Esophagus squamous epithelium (tissue), 5 donors: ENCODE measurements at regions not wholly inside any gene's neighbourhood (a gene's known extent, or its start where the extent isn't known, plus 50 kb on each side); places are given as distances from the start of the nearest gene placed in this dataset.
"Not testable (repeated sequence)": the region's sequence is repeated elsewhere in the genome, so short reads cannot be mapped to it uniquely, and the experiment has no call there.

Experiments used
- DNase-seq: peaks from one replicate; lab custom pipeline; 2025; lab: John Stamatoyannopoulos, UW
- H3K27ac ChIP-seq, 4 donors: fragments of 200-600 bp; sonication (generic); one replicate each; pipeline ENCODE4 v1.5.1; 2016 to 2019; ENCODE audit warnings: mild to moderate bottlenecking in 1 of 4
- H3K27me3 ChIP-seq, 4 donors: fragments of 200-600 bp; sonication (generic); 1 replicate in 3 of 4; 2 replicates in 1 of 4; pipeline versions ENCODE4 v1.5.1 to v1.6.0; 2017 to 2021; ENCODE audit warnings: antibody characterized with exemption in 1 of 4
- H3K36me3 ChIP-seq, 3 donors: fragments of 200-600 bp; sonication (generic); one replicate each; pipeline ENCODE4 v1.5.1; 2016 to 2019
- H3K4me1 ChIP-seq, 3 donors: fragments of 200-600 bp; sonication (generic); one replicate each; pipeline ENCODE4 v1.5.1; 2017 to 2019
- H3K4me3 ChIP-seq, 4 donors: fragments of 200-600 bp; sonication (generic); 1 replicate in 3 of 4; 2 replicates in 1 of 4; pipeline ENCODE4 v1.5.1; 2016 to 2019; ENCODE audit warnings: mild to moderate bottlenecking in 2 of 4, moderate library complexity in 1 of 4
- H3K9me3 ChIP-seq, 3 donors: fragments of 200-600 bp; sonication (generic); one replicate each; pipeline ENCODE4 v1.5.1; 2016 to 2019
- CTCF ChIP-seq, 6 experiments: fragments of 450-650 bp in 4 of 6; fragments of 200-600 bp in 2 of 6; sonication (generic) in 2 of 6; IDR thresholded peaks; one replicate each; pipeline ENCODE4 v1.5.1; 2016 to 2019; ENCODE audit warnings: antibody characterized with exemption in 6 of 6, mild to moderate bottlenecking in 4 of 6, moderate library complexity in 4 of 6
- POLR2A ChIP-seq, 4 donors: fragments of 450-650 bp; IDR thresholded peaks; one replicate each; pipeline ENCODE4 v1.6.1; 2017; ENCODE audit warnings: antibody characterized with exemption in 4 of 4, mild to moderate bottlenecking in 4 of 4, moderate library complexity in 3 of 4
- WGBS, 2 donors: methylation state at CpG; one replicate each; pipeline ENCODE4 v1.1.5; 2018; 5-methylcytosine and 5-hydroxymethylcytosine counted together
- intact Hi-C: fragments of 100-400 bp; cut with DNase I; formaldehyde crosslinking; loops from one replicate; pipeline ENCODE4 v1.15.0; 2022
- donor health status: DM: yes; HTN: yes; CAD: no.

GRCh38 chr5:142239394-142240159, 85.2 kb downstream of the SPRY4 start:
- Histone ChIP-seq H3K4me3 (no peak overlapping the region), H3K9me3 (no peaks in the 10 kb centered on the region), H3K36me3 (no peaks in the 10 kb centered on the region), H3K27ac (no peak overlapping the region), H3K27me3 (peaks cover 0 to 11% (median 0%) of the 10 kb centered on the region in 4 donors), H3K4me1 (no peaks in the 10 kb centered on the region)
- no peak for DNase-seq
- intact Hi-C loops: no loop called here
- TF ChIP-seq CTCF (IDR thresholded peaks at IDR 0.05): no peak
- no peak for TF ChIP-seq POLR2A (IDR thresholded peaks at IDR 0.05)
- 77 to 81% methylated on average over 4 of the region's 4 CpGs for WGBS, 2 donors

- H3K27ac ChIP-seq: no peak overlapping the region
- H3K27me3 ChIP-seq: peaks cover 0 to 11% (median 0%) of the 10 kb centered on the region in 4 donors
- H3K9me3 ChIP-seq: no peaks in the 10 kb centered on the region
- DNase-seq: no peak
- intact Hi-C loops: no loop called here
- WGBS, 2 donors: 69 to 80% methylated on average over 3 of the region's 3 CpGs
- TF ChIP-seq CTCF (IDR thresholded peaks at IDR 0.05): no peak
- no peak for TF ChIP-seq POLR2A (IDR thresholded peaks at IDR 0.05)
- H3K4me1 ChIP-seq: no peaks in the 10 kb centered on the region
- H3K4me3 ChIP-seq: no peak overlapping the region
- no peaks in the 10 kb centered on the region for H3K36me3 ChIP-seq
These were observed 87.1 kb downstream of the SPRY4 start for GRCh38 chr5:142237707-142238106.

- DNase-seq, H3K36me3 ChIP-seq, H3K27ac ChIP-seq, H3K4me3 ChIP-seq, intact Hi-C loops, H3K9me3 ChIP-seq, H3K4me1 ChIP-seq: not testable (repeated sequence)
- peaks cover 0 to 11% (median 0%) of the 10 kb centered on the region in 4 donors for H3K27me3 ChIP-seq
- WGBS, 2 donors: 86 to 88% methylated on average over 8 to 10 of the region's 10 CpGs
These were observed 88.0 kb downstream of the SPRY4 start for GRCh38 chr5:142236673-142237290.

- no peaks in the 10 kb centered on the region for H3K9me3 ChIP-seq
- no peaks in the 10 kb centered on the region for H3K36me3 ChIP-seq
- H3K4me3 ChIP-seq: no peak overlapping the region
- intact Hi-C loops: no loop called here
- H3K4me1 ChIP-seq: no peaks in the 10 kb centered on the region
- H3K27ac ChIP-seq: no peak overlapping the region
- DNase-seq: no peak
- peaks cover 0 to 11% (median 0%) of the 10 kb centered on the region in 4 donors for H3K27me3 ChIP-seq
- TF ChIP-seq POLR2A (IDR thresholded peaks at IDR 0.05) (no peak), CTCF (IDR thresholded peaks at IDR 0.05) (no peak)
- WGBS, 2 donors: 74 to 84% methylated on average over 14 of the region's 24 CpGs
These were observed 88.8 kb downstream of the SPRY4 start for GRCh38 chr5:142235870-142236672.

- H3K36me3 ChIP-seq: no peaks in the 10 kb centered on the region
- intact Hi-C loops: no loop called here
- DNase-seq: no peak
- 44 to 52% methylated on average over 7 to 9 of the region's 14 CpGs for WGBS, 2 donors
- no peaks in the 10 kb centered on the region for H3K4me1 ChIP-seq
- H3K27ac ChIP-seq: no peak overlapping the region
- no peak overlapping the region for H3K4me3 ChIP-seq
- TF ChIP-seq POLR2A (IDR thresholded peaks at IDR 0.05) (no peak), CTCF (IDR thresholded peaks at IDR 0.05) (no peak)
- no peaks in the 10 kb centered on the region for H3K9me3 ChIP-seq
- peaks cover 0 to 11% (median 0%) of the 10 kb centered on the region in 4 donors for H3K27me3 ChIP-seq
These were observed 89.6 kb downstream of the SPRY4 start for GRCh38 chr5:142235050-142235797.
